Thoracic aorta (tissue), 2 donors: ENCODE measurements at regions not wholly inside any gene's neighbourhood (a gene's known extent, or its start where the extent isn't known, plus 50 kb on each side); places are given as distances from the start of the nearest gene placed in this dataset.

Experiments
- ATAC-seq: fragments of 150-250 bp; one replicate; pipeline ENCODE4 v1.8.0; 2017; ENCODE audit warnings: low read depth; ENCODE audit not compliant: insufficient number of reproducible peaks, low FRiP score
- DNase-seq: peaks from one replicate; pipeline ENCODE4 v3.0.0-alpha.2; 2020; ENCODE audit warnings: low spot score
- H3K27ac ChIP-seq, 2 donors: fragments of 200-600 bp; sonication (generic); 1 replicate in 1 of 2; 2 replicates in 1 of 2; pipeline ENCODE4 v1.5.1; 2016; ENCODE audit warnings: mild to moderate bottlenecking in 2 of 2, moderate library complexity in 2 of 2
- H3K27me3 ChIP-seq: fragments of 200-600 bp; sonication (generic); replicated peaks from 2 replicates; pipeline ENCODE4 v1.6.0; 2016; ENCODE audit warnings: mild to moderate bottlenecking; ENCODE audit not compliant: insufficient read depth
- H3K36me3 ChIP-seq: fragments of 200-600 bp; sonication (generic); one replicate; pipeline ENCODE4 v1.5.1; 2016
- H3K4me1 ChIP-seq, 2 donors: fragments of 200-600 bp; sonication (generic); 1 replicate in 1 of 2; 2 replicates in 1 of 2; pipeline versions ENCODE4 v1.5.1 to v1.6.0; 2016; ENCODE audit warnings: low read depth in 2 of 2, mild to moderate bottlenecking in 1 of 2; ENCODE audit not compliant: control insufficient read depth in 1 of 2
- H3K4me3 ChIP-seq: fragments of 200-600 bp; sonication (generic); 2 replicates; pipeline ENCODE4 v1.5.1; 2016; ENCODE audit warnings: mild to moderate bottlenecking
- H3K9me3 ChIP-seq: fragments of 200-600 bp; sonication (generic); 2 replicates; pipeline ENCODE4 v1.5.1; 2016
- CTCF ChIP-seq: fragments of 200-600 bp; sonication (generic); IDR thresholded peaks from one replicate; pipeline ENCODE4 v1.5.1; 2019; ENCODE audit warnings: antibody characterized with exemption

GRCh38 chr9:79135681-79136415, 435.9 kb upstream of the TLE4 start:
- no peak for TF ChIP-seq CTCF
- Histone ChIP-seq H3K4me3 (no peak overlapping the region), H3K36me3 (no peaks in the 10 kb centered on the region), H3K9me3 (no peaks in the 10 kb centered on the region), H3K27me3 (no peaks in the 10 kb centered on the region), H3K4me1 (no peaks in the 10 kb centered on the region), H3K27ac (no peak overlapping the region)
- ATAC-seq: no peak
- no peak for DNase-seq

DNA sequence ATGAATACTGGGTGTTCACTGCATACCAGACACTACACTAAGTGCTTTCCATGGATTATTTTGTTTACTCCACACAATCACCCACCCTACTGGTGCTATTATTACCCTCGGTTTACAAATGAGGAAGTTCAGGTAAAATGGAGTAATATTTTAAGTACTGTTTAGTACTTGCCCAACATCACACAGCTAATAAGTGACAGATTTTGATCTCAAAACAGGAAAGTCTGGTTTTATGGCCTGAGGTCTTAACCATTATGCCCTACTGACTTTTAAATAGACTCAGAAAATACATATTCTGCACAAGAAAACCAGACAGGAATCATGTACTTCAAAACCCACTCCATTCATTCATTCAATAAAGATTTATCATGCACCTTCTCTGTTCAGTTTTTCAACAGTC, 431.0 kb upstream of the TLE4 start:
- Histone ChIP-seq H3K4me1 (no peaks in the 10 kb centered on the region), H3K9me3 (no peaks in the 10 kb centered on the region), H3K27me3 (no peaks in the 10 kb centered on the region), H3K36me3 (no peaks in the 10 kb centered on the region), H3K27ac (no peak overlapping the region), H3K4me3 (no peak overlapping the region)
- no peak for TF ChIP-seq CTCF
- DNase-seq (no peak), ATAC-seq (no peak)

DNA sequence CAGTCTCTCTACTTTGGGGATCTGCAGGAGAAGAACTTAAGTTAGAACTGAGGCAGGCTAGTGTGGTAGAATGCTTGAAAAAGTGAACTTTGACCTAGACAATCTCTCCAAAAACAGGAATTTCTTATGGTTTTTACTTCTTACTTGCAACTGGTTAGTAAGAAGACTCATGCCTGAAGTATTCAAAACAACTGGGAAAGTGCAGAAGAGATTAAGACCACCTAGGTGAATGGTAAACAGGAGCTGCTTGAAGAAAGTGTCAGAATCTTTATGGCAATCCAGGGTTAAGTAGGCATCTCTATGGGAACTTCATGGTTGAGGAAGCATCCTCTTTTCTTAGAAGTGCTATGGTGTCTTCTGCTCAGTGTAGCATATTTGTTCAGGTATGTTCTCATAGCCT, 428.6 kb upstream of the TLE4 start:
- no peaks in the 10 kb centered on the region for H3K27me3 ChIP-seq
- TF ChIP-seq CTCF: no peak
- DNase-seq (no peak), ATAC-seq (no peak)
- H3K4me3 ChIP-seq: no peak overlapping the region
- no peaks in the 10 kb centered on the region for H3K9me3 ChIP-seq
- no peak overlapping the region for H3K27ac ChIP-seq
- no peaks in the 10 kb centered on the region for H3K4me1 ChIP-seq
- no peaks in the 10 kb centered on the region for H3K36me3 ChIP-seq

DNA sequence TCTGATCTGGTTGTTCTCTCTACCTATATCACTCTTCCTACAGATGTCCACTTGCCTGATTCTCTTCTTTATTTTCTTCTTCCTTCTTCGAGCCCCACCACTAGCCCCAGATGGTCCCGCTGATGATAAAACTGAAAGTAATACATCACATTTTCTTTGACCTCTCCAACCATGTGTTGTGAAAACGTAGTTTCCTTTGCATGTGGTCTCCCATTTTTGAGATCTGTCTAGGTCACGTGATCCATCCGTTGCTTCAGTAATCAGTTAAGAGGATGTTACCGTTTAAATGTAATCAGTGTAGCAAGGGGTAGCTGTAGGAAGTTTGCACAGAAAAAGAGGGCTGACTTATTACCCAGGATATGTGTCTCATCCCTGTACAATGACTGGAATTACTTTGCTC, 426.3 kb upstream of the TLE4 start:
- H3K4me1 ChIP-seq: no peaks in the 10 kb centered on the region
- ATAC-seq: no peak
- DNase-seq: no peak

DNA sequence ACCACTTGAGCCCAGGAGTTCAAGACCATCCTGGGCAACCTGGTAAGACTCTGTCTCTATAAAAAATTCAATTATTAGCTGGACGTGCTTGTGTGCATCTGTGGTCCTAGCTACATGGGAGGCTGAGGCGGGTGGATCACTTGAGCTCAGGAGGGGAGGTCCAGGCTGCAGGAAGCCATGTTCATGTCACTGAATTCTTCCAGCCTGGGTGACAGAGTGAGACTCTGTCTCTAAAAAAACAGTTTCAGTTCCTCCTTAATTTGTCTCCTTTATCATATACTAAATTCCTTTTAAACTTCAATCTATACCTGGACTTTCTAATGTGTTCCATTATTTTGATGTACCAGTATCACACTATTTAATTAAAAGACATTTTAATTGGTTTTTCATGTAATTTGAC, 422.2 kb upstream of the TLE4 start:
- ATAC-seq (no peak), DNase-seq (no peak)
- Histone ChIP-seq H3K27ac (no peak overlapping the region), H3K36me3 (no peaks in the 10 kb centered on the region), H3K9me3 (no peaks in the 10 kb centered on the region), H3K4me3 (no peak overlapping the region), H3K27me3 (no peaks in the 10 kb centered on the region), H3K4me1 (no peaks in the 10 kb centered on the region)
- TF ChIP-seq CTCF: no peak

More for the DNA sequence above, 426.3 kb upstream of the TLE4 start:
- TF ChIP-seq CTCF: no peak
- Histone ChIP-seq H3K4me3 (no peak overlapping the region), H3K27ac (no peak overlapping the region), H3K36me3 (no peaks in the 10 kb centered on the region), H3K27me3 (no peaks in the 10 kb centered on the region), H3K9me3 (no peaks in the 10 kb centered on the region)
